CD4-positive, alpha-beta T cell treated with Interferon alpha-2 for 1 hour (primary cell): ENCODE measurements at regions not wholly inside any gene's neighbourhood (a gene's known extent, or its start where the extent isn't known, plus 50 kb on each side); places are given as distances from the start of the nearest gene placed in this dataset.
A peak's percentile ranks its signal among the peaks of the same experiment; 100 is the strongest.

Experiments used
- DNase-seq, 2 donors: peaks; one replicate each; pipeline ENCODE4 v3.0.0-alpha.2; 2020 to 2022

DNA sequence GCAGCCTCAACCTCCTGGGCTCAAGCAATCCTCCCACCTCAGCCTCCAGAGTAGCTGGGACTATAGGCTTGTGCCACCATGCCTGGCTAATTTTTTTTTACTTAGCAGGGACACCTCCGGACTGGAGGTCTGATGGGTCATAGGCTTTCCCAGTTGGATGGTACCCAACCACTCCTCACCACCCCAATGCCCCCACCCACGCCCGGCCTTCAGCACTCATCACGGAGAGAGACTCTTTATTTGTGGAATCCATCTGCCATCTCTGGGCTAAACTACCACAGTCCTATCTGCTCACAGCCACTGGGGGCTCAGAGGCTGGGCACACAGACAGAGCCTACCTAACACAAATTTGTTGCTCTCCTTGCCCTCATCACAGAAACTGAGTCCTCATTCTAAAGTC lies 58.3 kb upstream of the STXBP1 start:
- no peak for DNase-seq

DNA sequence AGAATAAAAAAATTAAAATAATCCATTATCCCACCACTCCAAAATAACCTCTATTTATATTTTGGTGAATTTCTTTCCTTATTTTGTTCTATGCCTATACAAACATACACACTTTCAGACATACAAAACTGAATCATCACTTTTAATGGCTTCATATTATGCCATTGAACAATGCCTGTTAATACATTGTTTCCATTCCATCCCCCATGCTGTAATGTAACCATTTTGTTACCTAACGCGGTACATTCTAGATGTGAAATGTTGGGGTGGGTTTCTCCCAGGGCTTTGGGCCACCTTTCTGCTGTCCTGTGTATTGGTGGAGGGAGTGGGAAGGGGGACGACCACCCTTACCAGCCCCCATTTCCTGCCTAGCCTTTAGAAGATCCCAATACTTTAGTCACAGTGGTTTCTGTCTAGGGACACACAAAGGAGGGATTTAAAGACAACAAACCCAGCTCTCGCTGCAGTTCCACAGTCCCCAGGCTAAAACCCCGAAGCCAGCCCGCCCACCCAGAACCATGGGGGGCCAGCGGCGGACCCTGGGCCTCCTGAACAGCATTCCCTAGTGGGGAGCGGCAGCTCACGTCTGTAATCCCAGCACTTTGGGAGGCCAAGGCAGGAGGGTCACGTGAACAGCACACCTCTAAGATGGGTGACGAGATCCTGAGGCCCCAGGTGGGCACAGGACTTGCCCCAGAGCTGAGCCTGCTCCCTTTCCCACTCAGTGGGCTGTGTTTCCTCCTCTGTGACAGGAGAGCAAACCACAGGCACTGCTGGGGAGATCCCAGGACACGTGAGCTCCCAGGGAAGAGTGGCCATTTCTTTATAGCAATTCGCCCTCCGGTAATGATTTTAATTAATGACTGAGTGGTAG lies 56.9 kb upstream of the STXBP1 start:
- no peak for DNase-seq

DNA sequence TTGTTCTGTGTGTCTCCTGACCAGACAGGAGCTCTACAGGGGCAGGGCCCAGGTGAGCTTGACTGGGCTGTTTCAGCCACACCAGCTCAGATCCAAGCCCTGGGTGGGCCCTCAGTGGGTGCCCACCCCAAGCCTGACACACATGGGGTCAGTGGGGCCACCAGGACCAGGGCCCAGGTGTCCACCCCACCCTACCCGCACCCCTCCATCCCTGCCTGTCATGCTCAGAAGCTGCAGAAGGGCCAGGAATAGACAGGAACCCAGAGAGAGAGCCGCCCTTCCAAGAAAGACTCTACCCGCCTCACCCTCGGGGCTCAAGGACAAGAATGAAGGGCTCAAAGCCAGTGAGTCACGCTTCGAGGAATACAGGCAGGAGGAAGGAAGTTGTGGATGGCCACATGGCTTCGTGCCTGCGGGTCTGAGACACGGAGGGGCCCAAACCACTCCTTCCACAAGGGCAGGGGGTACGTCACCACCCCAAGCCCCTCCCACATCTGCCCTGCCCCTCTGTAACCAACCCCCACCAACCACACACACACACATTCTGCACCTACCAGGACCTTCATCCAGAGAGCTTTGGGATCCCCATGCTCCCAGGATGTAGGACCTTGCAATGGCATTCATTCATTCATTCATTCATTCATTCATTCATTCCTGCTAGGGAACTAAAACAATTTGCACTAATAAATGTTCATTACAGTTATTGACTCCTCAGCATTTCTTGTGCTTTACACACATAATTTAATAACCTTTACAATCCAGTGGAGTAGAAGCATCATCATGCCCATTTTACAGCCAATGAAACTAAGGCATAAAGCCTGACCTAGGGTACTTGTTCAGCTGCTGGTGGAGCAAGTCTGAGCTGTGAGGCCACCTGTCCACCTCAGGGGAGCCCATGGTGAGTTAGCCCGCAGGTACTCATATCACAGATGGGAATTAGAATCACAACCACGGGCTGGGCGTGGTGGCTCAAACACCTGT lies 55.9 kb upstream of the STXBP1 start:
- peak; percentile 72 to 83 for DNase-seq

DNA sequence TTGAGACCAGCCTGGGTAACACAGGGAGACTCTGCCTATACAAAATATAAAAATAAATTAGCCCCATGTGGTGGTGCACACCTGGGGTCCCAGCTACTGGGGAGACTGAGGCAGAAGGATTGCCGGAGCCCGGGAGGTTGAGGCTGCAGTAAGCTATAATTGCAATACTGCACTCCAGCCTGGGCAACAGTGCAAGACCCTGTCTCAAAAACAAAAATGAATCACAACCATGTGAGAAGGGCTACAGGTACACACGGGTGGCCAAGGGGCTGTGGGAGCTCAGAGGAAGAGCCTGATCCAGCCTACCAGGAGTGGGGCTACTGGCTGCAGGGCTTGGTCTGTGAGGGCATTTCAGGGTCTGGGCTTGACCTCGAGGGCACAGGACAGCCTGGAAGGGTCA lies 55.2 kb upstream of the STXBP1 start:
- DNase-seq = no peak

DNA sequence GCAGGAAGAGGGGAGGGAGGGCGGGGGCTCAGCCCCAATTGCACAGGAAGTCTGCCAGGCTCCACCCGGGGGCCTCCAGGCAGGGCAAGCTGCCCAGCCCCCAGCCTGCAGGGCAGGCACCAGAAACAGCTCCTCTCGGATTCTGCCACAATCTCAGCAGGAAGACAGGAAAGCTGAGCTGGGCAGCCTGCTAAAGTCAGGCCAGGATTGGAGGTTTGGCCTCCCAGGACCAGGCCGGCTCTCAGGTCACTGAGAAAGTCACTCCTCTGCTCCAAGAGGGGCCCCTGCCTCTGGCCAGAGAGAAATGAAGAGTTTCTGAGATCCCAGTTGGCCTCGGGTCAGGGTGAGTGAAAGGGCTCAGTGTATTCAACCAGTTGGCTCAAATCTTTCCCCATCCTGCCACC lies 54.6 kb upstream of the STXBP1 start:
- DNase-seq = no peak

DNA sequence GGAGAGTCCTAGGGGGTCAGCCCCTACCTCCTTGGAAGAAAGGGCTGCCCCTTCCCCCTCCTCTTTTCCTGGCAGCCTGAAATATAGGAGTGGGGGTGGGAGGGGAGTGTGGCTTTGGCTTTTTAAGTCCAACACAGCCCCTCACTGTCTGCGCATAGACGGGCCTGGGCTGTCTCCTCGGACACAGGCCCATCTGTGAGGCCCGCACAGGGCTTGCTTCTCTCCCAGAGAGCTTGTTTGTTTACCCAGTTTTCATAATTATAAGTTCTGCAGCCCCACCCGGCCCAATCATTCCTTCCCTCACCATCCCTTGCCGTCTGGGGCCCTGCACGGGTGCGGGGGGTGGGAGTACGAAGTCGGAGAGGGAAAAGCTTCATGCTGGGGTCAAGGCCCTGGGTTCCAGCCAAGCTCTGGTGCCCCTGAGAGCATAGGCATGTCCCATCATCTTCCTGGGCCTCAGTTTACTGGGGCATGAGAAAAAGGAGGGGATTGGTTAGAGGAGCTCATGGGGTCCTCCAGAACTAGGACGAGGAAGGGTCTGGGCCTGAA lies 54.0 kb upstream of the STXBP1 start:
- no peak for DNase-seq

DNA sequence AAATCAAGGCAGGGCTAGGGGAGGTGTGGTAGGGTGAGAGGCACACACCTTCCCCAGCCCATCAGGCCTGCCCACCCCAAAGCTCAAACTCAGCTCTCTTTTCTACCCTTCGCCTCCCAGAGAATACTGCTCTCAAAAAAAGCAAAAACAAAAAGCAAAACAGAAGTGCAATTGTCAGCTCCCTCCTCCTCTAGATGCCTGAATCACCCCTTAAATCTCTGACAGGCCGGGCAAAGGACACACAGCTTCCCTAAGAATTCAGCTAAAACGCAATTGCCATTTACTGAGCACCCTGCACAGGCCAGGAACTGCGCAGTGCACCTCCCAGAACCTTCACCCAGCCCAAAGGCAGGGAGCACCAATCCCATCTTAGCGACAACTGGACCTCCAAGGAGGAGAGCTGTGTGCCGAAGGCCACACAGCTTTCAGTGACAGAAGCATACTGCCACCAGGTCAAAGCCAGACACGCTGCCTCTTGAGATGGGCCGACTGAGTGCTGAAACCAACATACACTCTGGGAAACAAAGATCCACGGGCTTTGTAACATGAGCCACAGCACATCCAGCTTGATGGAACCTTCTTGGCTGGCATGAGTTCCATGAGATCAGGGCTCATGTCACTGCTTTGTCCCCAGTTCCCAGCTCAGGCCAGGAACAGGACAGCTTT lies 53.4 kb upstream of the STXBP1 start:
- DNase-seq = no peak

DNA sequence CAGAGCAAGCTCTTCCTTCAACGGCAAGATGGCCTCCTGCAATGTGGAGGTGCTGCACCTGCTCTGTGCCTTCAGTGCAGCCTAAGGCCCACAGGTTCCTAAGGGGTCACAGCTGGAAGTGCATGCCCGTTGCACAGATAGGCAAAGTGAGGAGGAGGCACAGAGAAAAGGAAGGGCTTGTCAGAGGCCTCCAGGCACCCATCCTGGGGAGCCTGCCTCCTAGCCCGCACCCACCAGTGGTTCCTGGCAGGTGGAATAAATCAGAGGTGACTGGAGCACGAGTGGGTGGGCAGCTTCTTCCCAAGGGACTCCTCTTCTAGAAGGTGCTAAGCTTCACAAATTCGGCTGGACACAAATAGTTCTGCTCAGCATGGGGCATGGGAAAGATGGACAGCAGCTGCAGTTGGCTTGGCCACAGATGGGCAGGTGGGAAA lies 52.8 kb upstream of the STXBP1 start:
- no peak for DNase-seq

DNA sequence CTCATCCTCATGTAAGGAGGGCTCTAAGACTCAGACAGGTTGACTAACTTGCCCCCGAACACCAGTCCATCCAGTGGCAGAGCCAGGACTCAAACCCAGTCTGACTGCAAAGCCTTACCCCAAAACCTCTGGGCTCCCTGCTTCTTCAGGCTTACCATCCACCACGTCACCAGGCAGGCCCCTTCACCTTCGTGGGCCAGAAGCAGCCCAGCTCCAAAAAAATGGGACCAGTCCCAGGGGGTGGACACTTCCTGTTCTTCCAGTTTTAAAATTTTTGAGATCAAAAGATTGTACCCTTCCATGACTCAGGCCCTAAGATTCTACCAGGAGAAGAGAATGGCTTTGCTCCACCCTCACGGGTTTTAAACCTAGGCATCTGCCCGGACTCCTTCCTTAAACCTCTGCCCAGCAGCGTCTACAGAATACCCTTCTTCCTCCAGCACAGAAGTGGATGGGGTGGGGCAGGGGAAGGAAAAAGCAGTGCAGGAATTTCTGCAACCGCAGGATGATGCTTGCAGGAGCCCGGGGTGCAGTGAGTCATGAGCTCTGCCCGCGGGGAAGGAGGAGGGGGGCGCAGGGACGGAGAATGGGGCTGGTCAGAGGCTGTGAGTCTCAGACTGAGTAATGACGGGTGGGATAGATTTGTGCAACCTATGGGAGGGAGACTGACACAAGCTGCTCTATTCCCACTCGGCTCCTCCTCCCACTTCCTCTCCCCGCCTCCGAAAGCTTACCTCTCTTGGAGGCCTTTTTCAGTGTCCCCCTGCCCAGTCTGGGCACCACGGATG lies 50.4 kb upstream of the STXBP1 start:
- DNase-seq = peak in 1 of 2 donors; percentile 82
